ENCODE measurements at regions not wholly inside any gene's neighbourhood (a gene's known extent, or its start where the extent isn't known, plus 50 kb on each side); places are given as distances from the start of the nearest gene placed in this dataset.
A peak's percentile ranks its signal among the peaks of the same experiment; 100 is the strongest.
"Not testable (repeated sequence)": the region's sequence is repeated elsewhere in the genome, so short reads cannot be mapped to it uniquely, and the experiment has no call there.

DNA sequence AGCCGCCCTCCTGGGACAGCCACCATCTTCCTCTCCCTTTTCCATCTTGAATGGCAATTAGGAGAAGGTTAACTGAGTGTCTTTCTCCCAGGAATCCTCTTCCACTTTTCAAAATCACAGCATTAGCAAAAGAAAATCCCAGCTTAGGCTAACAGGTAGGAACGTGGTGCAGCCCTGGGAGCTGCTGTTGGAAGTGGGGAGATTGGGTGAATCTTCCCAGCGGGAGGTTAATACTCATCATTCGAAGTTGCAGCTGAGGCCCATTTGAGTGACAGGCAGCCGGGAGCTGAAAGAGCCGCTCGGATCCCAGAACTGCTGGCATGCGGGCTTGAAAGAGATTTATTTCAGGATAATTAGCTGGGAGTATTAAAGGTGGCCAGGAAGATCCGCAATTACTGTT, 306.0 kb downstream of the BCL11A start:
- no peak for DNase-seq

DNA sequence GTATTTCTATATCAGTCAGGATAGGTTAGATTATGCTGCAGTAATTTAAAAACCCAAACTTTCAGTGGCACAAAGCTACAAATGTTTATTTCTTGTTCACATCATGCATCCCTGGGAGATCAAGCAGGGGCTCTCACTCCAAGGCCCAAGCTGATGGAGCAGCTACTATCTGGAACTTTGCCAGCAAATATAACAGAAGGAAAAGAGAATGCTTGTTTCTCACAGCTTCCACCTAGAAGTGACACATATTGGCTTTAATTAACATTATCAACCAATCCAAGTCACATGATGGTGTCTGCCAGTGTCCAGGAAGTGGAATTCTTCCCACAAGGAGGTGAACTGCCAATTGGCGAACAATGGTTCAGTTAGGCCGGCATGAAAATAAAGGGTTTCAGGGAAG, 306.9 kb downstream of the BCL11A start:
- DNase-seq: no peak

DNA sequence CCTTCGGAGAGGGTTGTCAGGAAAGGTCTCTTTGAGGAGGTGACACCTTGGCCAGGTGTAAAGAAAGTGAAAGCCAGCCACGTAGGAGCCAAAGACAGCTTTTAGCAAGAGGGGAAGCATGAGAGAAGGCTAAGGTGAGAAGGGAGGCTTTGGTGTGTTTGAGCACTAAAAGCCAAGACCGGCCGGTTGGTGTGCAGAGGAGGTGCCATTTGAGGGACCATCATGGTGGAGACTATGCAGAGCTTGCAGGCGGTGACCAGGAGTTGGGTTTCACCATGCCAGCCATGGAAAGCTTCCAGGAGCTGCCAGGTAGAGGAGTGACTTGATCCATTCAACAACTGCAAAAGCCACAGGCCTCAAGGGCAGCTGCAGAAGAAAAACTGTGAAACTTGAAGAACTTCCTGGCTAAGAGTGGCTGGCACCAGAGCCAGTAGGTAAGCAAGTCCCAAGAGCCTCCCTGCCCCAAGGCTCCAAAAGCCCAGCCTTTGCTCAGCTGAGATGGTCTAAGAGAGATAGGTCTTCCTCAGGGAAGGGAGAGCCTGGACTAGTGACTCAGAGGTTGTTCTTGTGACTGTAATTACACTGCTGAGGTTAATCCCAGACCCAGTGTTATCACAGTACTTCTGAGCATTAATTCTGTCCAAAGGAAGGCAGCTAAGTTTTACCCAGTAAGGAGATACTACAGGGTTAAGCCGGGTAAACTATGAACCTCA, 319.0 kb downstream of the BCL11A start:
- DNase-seq: no peak

DNA sequence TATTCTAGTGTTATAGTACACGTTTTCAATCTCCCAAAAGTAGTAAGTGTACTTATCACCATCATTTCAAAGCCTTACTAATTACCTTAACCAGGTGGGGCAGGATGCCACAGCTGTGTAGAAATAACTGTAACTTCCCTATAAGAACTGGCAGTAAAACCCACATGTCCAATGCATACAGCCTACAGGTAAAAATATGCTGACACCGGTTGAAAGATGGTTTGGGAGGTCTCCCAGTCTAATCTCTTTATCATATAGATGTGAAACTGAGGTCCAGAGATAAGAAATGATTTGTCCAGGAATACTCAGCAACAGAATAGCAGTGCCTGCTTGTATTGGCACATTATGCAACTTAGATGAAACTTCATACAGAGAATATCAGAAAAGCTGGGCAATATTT, 322.9 kb downstream of the BCL11A start:
- no peak for DNase-seq

DNA sequence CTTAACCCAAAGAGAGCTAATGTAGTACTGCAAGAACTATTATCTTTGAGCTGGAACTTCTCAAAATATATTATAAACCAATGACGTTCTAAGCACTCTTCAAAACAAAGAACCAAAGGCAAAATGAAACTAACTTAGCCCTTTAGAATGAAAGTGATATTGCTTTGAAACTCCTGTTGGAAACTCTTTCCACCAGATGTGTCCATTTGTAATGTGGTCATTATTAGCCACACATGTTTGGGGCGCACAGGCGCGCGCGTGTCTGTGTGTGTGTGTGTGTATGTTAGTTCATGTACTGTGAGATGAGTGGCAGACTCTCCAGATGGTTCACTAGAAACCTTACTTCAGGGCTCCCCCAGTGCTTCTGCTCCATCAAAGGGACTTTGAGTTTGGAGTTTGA, 323.4 kb downstream of the BCL11A start:
- DNase-seq: no peak

DNA sequence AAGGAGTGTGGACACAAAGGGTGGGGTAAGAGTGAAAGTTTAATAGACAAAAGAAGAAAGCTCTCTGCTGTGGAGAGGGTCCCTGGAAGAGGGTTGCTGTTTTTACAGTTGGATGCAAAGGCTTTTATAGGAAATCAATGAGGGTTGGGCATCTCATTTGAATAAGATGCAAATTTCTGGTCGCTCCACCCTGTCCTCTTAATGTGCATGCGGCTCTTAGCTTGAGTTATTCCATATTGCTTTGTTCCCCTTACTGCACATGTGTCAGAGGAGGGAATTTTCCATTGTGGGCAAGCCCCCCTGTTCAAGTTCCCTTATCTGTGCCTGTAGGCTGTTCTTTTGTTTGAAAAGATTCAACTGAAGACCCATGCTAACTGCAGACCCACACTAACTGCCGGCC, 326.5 kb downstream of the BCL11A start:
- no peak for DNase-seq

DNA sequence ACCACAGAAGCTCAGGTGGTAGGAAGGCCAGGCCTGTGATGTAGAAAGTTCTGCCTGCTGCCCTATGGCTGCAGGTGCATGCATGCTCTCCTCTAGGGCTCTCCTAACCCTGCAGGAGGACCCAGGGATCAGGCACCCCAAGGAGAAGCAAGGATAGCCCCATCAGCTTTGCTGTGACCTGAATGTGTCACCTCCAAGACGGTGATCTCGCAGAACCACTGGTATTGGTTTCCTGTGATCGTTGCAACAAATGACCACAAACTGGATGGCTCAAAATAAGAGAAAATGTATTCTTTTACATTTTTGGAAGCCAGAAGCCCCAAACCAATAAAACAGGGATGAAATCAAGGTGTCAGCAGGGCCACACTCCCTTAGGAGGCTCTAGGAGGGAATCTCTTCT, 327.3 kb downstream of the BCL11A start:
- DNase-seq: no peak

DNA sequence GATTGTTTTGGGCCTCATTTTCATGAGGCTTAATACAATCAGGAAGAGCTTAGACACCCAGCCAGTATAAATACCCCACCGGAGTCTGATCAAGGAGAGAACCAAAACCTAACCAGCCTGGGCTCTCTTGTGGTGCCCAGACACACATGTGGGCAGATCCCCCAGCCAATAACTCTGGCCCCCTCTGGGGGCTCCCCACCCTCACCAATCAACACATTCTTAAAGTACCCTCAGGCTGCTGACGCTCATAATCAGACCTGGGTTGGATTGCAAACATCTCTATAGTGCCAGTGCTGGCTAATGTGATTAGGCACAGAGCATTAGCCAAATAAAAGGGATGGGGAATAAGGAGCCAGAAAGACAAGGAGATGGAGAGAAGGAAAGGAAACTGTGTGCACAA, 329.6 kb downstream of the BCL11A start:
- no peak for DNase-seq

DNA sequence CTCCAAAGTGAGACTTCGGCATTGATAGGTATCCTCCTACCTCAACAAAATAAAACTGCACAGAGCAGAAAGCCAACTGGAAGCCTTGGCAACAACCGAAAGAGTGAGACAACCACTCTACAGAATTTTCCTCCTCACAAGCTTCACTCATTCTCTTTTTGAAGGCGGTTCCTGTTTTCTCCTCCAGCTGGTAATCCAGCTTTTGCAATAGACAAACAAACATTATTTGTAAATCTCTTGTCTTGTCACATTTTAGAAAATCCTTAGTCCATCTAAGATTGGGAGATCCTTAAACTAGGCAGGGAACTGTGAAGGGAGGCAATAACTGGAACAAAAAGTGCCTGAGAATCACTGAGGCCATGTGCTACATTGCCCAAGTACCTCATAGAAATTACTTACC, 332.4 kb downstream of the BCL11A start:
- no peak for DNase-seq

DNA sequence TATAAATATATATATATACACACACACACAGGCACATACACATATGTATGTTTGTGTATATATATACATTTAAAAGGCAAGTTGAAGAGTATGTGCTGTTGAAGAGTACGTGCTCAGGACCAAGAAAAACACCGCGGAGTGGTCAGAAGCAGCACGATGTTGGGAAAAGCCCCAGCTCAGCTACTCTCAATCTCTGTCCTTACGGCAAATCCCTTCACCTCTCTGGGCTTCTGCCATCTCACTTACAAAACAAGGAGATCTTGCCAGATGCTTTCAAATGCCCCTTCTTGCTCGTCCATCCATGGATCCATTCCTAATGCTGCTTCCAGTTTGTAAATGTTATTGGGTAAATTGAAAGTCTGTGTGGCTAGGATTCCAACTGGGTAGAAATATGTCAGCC, 333.9 kb downstream of the BCL11A start:
- no peak for DNase-seq

DNA sequence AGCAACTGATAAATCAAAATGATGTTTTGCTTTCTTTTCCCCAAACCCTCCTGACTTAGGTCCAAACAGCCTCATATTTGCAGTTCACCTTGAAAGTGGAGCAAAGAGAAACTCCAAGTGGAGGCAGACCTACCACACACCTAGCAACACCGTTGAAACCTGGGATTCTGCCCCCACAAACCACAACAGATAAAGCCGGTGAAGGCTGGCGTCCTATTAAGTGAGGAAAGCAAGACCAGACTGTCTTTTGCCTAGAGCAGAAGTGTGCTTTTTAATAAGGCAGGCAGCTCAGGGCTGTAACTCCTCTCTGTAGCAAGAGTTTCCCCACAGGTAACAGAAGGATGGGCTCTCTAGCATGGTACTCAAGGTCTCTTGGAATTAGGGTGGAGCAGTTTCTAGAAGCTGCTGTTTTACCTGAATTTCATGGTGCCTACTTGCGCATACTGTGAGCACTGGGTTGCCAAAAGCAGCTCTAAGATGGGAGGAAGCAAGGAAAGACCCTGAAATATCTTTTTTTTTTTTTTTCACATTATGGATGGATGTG, 336.9 kb downstream of the BCL11A start:
- DNase-seq: no peak

DNA sequence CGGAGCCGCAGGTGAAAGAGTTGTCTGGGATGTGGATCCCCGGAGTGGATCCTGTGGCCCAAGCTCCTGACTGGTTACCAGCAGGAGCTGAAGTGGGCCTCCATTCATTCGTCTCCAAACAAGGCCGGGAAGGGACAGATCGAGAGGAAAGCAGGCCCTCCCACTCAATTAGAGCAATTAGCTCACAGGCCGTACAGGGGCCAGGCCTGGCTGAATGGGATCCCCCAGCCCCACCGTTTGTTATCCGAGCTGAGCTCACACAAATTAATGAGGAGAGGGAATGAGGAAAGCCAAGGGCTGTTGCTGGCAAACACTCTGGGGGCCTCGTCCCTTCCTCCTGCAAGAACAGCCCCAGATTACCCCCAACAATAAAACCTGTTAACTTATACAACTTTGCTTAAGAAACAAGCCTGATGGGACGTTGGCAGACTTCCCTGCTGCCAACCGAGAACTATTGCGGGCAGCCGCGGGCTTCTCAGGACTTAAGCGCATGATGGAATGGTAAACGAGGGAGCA, 338.0 kb downstream of the BCL11A start:
- DNase-seq: peak in 1 of 3 donors; percentile 7

DNA sequence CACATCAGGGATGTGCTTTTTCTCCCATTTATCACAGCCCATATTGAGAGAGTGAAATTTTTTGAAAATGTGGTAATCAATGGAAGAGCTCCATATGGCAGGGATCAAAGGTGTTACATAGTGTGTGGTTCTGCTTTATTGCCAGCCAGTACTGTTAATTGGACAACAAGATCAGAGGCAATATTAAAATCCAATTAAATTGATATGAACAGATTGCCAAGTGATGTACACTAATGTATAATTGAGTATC, 338.9 kb downstream of the BCL11A start:
- no peak for DNase-seq

DNA sequence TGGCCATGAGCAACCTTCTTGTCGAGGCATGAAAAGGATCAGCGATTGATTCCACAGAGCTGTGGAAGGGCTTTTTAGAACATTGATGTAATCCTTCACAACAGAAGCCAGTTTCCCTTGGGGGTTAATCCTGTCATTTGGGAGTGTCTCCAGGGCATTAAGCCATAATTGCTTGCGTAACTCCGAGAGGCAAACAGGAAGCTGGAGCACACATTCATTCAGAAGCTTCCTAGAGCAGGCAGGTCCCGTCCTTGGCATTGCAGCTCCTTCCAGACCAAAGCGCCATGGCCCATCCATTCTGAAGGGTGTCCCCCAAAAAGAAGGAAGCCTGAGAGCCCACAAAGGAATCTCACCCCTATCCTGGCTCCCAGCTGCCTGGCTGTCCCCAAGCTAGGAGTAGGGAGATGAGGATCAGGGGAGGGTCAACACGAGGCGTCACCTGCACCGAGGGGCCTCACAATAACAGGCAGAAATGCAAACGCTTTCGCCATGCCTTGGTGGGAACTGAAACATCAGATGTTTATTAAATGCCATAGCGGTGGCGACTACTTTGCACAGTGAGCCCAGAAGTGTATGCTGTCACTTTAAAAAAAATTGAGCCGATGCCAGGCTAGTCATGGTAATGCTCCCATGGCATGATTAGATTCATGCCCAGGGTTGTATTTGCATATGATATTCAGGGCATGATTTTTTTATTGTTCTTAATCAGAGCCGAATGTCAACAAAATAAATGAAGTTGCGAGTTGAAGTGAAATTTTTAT, 339.4 kb downstream of the BCL11A start:
- DNase-seq: peak in 1 of 3 donors; percentile 23

DNA sequence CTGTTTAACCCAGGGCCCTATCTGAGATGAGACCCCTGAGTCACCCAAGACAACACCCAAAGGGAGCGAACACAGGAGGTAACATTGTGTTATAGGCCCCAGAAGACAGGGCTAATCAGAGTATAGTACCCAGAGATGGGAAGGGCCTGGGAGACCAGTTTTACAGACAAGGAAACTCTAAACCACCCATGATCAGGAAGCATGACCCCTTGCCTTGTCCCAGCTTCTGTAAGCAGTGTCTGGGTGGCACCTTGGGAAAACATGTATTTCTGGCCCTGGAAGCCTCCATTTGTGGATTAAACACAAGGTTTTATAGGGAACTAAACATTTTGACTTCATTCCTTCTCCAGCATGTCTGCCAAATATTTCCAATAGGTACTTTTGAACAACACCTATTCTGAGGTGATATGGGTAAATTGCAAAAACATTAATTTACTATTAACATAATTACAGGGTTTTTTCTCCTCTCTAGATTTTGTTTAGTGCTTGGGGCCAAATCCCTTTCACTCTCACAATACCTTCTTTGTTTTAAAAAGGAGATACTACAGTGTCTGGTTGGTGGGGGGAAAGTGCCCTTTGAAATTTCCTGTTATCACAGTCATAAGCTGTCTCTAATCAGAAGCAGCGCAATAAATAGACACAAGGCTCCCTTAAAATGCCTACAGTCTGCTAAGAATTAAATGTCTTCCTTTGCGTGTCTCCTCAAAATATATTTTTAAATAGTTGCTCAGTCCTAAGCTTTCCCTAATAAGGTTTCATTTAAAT, 341.1 kb downstream of the BCL11A start:
- DNase-seq: no peak

DNA sequence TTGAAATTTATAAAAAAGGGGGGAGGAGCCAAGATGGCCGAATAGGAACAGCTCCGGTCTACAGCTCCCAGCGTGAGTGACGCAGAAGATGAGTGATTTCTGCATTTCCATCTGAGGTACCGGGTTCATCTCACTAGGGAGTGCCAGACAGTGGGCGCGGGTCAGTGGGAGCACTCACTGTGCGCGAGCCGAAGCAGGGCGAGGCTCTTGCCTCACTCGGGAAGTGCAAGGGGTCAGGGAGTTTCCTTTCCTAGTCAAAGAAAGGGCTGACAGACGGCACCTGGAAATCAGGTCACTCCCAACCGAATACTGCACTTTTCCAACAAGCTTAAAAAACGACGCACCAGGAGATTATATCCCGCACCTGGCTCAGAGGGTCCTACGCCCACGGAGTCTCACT, 364.4 kb downstream of the BCL11A start:
- not testable (repeated sequence) for DNase-seq

DNA sequence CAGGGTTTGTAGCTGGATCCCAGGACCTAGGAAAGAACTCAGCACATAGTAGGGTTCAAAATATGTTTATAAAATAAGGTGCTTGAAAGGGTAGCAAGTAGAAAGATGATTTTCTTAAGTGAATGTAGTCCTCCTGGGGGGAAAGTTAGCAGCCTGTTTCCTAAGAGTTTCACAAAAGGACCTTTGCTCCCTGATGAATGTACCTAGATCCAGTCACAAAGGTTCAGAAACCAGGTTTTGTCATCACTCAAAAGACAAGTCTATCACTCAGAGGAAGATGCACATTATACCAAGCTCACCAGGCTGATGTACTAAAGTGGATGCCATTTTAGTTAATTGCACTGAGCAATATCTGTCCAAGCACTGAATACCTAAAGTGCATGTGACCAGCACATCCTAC, 378.2 kb downstream of the BCL11A start:
- DNase-seq: no peak

DNA sequence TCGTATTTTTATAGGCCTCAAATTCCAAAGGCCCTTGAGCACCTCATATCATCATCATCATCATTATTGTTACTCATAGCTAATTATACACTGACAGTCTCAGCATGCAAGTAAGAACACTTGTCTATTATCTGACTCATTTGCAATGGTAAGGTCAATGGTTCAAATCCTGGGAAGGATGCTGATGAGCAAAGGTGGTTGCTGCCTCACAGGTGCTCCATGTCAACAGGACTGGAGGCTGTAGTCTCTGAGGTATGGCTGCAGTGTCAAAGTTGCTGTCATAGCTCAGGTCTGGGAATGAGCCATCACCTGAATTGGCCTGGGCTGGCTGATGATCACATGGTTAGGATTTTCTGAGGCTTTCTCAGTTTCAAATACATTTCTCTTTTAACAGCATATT, 379.3 kb downstream of the BCL11A start:
- no peak for DNase-seq

DNA sequence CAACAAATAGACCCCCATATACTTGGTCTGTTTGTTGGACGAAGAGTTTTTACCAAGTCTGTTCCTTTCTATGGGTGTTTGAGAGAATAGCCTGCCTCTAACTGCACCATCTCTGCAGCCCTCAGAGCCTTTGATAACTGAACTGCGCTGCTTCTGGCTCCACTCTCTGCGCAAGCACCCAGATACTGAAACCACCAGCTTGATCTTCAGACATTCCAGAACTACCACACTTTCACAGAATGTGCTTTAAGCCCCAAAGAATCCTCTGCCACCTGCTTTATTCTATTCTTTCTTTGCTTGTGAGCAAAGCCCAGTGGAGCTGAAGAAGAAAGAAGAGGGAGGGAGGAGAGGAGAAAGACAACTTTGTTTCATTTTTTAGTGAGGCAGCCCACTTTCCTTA, 380.7 kb downstream of the BCL11A start:
- no peak for DNase-seq

DNA sequence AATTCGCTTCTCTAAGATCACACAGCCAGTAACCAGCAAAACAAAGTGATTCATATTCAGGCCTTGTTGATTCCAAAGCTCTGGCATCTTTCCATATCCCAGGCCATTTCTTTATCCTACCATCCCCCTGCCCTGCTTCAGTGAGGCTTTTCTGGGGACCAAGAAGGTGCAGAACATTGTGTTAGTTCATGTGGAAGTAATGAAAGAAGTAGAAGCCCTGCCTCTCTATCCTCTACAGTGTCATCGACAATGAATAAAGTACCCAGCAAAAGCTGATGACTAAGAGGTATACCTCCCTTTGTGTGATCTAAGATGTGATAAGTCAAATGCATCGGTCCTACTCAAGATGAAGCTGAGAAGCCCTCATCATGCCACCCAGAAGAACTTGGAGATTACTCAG, 383.2 kb downstream of the BCL11A start:
- no peak for DNase-seq

DNA sequence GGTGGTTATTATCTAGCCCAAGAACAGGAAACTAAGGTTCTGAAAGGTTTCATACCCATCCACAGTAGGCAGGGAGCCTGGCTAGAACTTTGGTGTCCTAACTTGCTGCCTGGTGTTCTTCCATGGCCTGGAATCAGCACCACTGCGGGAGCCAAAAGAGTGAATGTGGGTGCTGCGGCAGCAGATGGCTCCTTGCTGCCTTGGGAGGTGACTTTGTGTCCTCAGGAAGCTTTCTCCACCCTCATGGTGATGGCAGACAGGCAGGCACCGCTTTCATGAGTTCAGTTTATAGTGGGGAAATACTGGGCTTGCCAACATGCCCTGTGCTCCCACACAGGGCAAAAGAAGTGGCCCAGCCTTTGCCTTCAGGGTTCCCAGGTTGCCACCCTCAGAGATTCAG, 385.2 kb downstream of the BCL11A start:
- DNase-seq: no peak

DNA sequence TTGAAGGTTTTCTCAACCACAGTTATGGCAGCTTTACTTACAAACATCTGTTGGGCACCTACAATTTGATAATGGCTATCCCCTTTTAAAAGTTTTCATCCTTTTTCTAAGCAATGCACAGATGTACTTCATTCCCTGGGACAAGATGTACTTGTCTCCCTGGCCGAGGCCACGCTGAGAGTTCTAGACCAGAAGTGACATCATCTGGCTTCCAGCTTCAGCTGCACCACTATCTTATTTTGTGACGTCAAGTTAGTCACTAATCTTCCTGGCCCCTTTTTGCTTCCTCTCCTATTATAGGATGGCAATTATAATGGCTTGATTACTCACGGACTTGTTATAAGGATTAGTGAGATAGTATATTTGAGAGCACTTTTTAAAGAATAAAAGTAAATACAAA, 386.4 kb downstream of the BCL11A start:
- DNase-seq: no peak

DNA sequence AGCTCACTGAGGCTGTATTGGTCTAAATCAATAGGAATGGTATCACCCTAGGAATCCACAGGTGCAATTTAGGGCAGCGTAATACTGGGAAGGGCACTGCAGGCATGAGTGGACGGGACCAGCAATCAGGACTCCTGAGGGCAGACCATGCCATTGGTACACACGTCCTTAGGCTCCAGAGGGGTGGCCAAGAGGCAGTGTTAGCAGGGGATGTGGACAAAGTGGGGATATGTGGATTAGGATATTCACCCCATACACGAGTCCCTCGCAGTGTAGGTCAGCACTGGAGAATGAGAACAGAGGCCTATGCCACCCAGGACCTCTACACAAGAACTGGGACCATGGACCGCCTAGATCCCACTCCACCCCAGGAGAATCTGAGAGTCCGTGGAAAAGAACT, 389.8 kb downstream of the BCL11A start:
- no peak for DNase-seq

Data from muscle of back (tissue), 3 donors.